Ovary (tissue), 7 donors: ENCODE measurements at regions not wholly inside any gene's neighbourhood (a gene's known extent, or its start where the extent isn't known, plus 50 kb on each side); places are given as distances from the start of the nearest gene placed in this dataset.

Experiments
- DNase-seq, 5 donors: peaks; one replicate each; pipeline ENCODE4 v3.0.0-alpha.2; 2019 to 2020
- H3K27ac ChIP-seq, 2 donors: fragments of 200-600 bp; one replicate each; pipeline versions ENCODE4 v1.5.1 to v1.8.0; 2019 to 2022
- H3K27me3 ChIP-seq: fragments of 200-600 bp; one replicate; pipeline ENCODE4 v1.8.0; 2022
- H3K36me3 ChIP-seq: fragments of 200-600 bp; sonication (generic); one replicate; pipeline ENCODE4 v1.5.1; 2019
- H3K4me1 ChIP-seq: one replicate; pipeline ENCODE4 v1.8.1; 2013; ENCODE audit warnings: mild to moderate bottlenecking, moderate library complexity; ENCODE audit not compliant: insufficient read depth
- H3K4me3 ChIP-seq: fragments of 200-600 bp; sonication (generic); one replicate; pipeline ENCODE4 v1.5.1; 2017
- H3K9me3 ChIP-seq, 2 donors: fragments of 200-600 bp in 1 of 2; sonication (generic) in 1 of 2; one replicate each; pipeline versions ENCODE4 v1.5.1 to v1.8.1; 2013 to 2019; ENCODE audit warnings: mild to moderate bottlenecking in 1 of 2, moderate library complexity in 1 of 2
- CTCF ChIP-seq, 3 donors: fragments of 450-650 bp in 2 of 3; fragments of 200-600 bp in 1 of 3; IDR thresholded peaks; one replicate each; pipeline versions ENCODE4 v1.5.1 to v1.8.0; 2016 to 2022; ENCODE audit warnings: antibody characterized with exemption in 3 of 3, mild to moderate bottlenecking in 1 of 3
- EP300 ChIP-seq: sonication (generic); formaldehyde crosslinking; IDR thresholded peaks from one replicate; pipeline ENCODE4 v1.6.1; 2017; ENCODE audit warnings: antibody characterized with exemption
- POLR2A ChIP-seq: fragments of 450-650 bp; IDR thresholded peaks from one replicate; pipeline ENCODE4 v1.6.1; 2017; ENCODE audit warnings: antibody characterized with exemption, mild to moderate bottlenecking, moderate library complexity
- WGBS, 3 donors: extraction: QIAGEN DNeasy Blood & Tissue Kit in 1 of 3; methylation state at CpG; one replicate each; pipeline versions ENCODE4 v1.1.5 to v1.1.7; 2013 to 2017; 5-methylcytosine and 5-hydroxymethylcytosine counted together
- intact Hi-C, 4 donors: fragments of 100-400 bp; cut with DNase I; formaldehyde crosslinking; loops; one replicate each; pipeline versions ENCODE4 v1.11.0 to v1.15.1; 2022 to 2023
- donor health status: DM: no; HTN: no; CAD: no; lungs with moderate emphysema.
- donor health status: DM: no; HTN: no; CAD: no.
- donor health status: Bipolar disorder and iron deficiency.
- donor health status: DM: no; HTN: no; CAD: no.
- donor health status: DM: yes; HTN: yes; CAD: no.

- H3K36me3 ChIP-seq = no peaks in the 10 kb centered on the region
- WGBS, 3 donors = 94 to 97% (median 95%) methylated on average over 6 of the region's 6 CpGs
- TF ChIP-seq EP300 = no peak
- no peak for TF ChIP-seq CTCF (IDR thresholded peaks at IDR 0.05)
- TF ChIP-seq POLR2A = no peak
- intact Hi-C loops = no loop called here
- no peak for DNase-seq
- H3K9me3 ChIP-seq = no peaks in the 10 kb centered on the region
- no peak overlapping the region for H3K4me3 ChIP-seq
- no peaks in the 10 kb centered on the region for H3K27me3 ChIP-seq
- no peak overlapping the region for H3K27ac ChIP-seq
- peaks cover 2% of the 10 kb centered on the region for H3K4me1 ChIP-seq
These were observed 67.4 kb upstream of the ZNF804A start for GRCh38 chr2:184530959-184531358.

GRCh38 chr2:184532551-184532950, 65.8 kb upstream of the ZNF804A start:
- H3K9me3 ChIP-seq = no peaks in the 10 kb centered on the region
- DNase-seq = no peak
- H3K27ac ChIP-seq = no peak overlapping the region
- peaks cover 2% of the 10 kb centered on the region for H3K4me1 ChIP-seq
- no peaks in the 10 kb centered on the region for H3K27me3 ChIP-seq
- no peak overlapping the region for H3K4me3 ChIP-seq
- intact Hi-C loops = no loop called here
- TF ChIP-seq CTCF (IDR thresholded peaks at IDR 0.05) (no peak), POLR2A (no peak), EP300 (no peak)
- H3K36me3 ChIP-seq = no peaks in the 10 kb centered on the region

GRCh38 chr2:184534986-184535385, 63.3 kb upstream of the ZNF804A start:
- Histone ChIP-seq H3K27me3 (no peaks in the 10 kb centered on the region), H3K27ac (no peak overlapping the region), H3K9me3 (no peaks in the 10 kb centered on the region), H3K36me3 (no peaks in the 10 kb centered on the region), H3K4me1 (peaks cover 2% of the 10 kb centered on the region), H3K4me3 (no peak overlapping the region)
- WGBS, 3 donors = 85 to 90% (median 85%) methylated on average over 3 of the region's 3 CpGs
- TF ChIP-seq EP300 (no peak), CTCF (IDR thresholded peaks at IDR 0.05) (no peak), POLR2A (no peak)
- no peak for DNase-seq
- intact Hi-C loops = no loop called here

GRCh38 chr2:184540246-184540789, 58.0 kb upstream of the ZNF804A start:
- no peaks in the 10 kb centered on the region for H3K4me1 ChIP-seq
- H3K36me3 ChIP-seq = no peaks in the 10 kb centered on the region
- H3K4me3 ChIP-seq = no peak overlapping the region
- H3K27me3 ChIP-seq = no peaks in the 10 kb centered on the region
- intact Hi-C loops = no loop called here
- no peaks in the 10 kb centered on the region for H3K9me3 ChIP-seq
- no peak for TF ChIP-seq EP300
- TF ChIP-seq CTCF (IDR thresholded peaks at IDR 0.05) = no peak
- TF ChIP-seq POLR2A = no peak
- no peak overlapping the region for H3K27ac ChIP-seq
- DNase-seq = no peak

GRCh38 chr2:184541591-184541990, 56.7 kb upstream of the ZNF804A start:
- Histone ChIP-seq H3K36me3 (no peaks in the 10 kb centered on the region), H3K4me1 (no peaks in the 10 kb centered on the region), H3K9me3 (no peaks in the 10 kb centered on the region), H3K27ac (no peak overlapping the region), H3K27me3 (no peaks in the 10 kb centered on the region), H3K4me3 (no peak overlapping the region)
- TF ChIP-seq POLR2A (no peak), EP300 (no peak), CTCF (IDR thresholded peaks at IDR 0.05) (no peak)
- no peak for DNase-seq
- 78 to 80% (median 79%) methylated on average over 2 of the region's 2 CpGs for WGBS, 3 donors
- intact Hi-C loops = no loop called here
